GM21447 (cell line): ENCODE measurements at regions not wholly inside any gene's neighbourhood (a gene's known extent, or its start where the extent isn't known, plus 50 kb on each side); places are given as distances from the start of the nearest gene placed in this dataset.

Source experiments
- ATAC-seq: cut with Tn5 transposase; IDR thresholded peaks from one replicate; pipeline ENCODE4 v1.9.1; 2021; ENCODE audit not compliant: unreplicated experiment

- no peak for ATAC-seq
Measured at GRCh38 chr2:239639421-239640185, 238.8 kb upstream of the HDAC4 start.

GRCh38 chr2:239638376-239638775 is 237.6 kb upstream of the HDAC4 start:
- no peak for ATAC-seq

GRCh38 chr2:239636808-239637207 is 236.0 kb upstream of the HDAC4 start:
- no peak for ATAC-seq

GRCh38 chr2:239634769-239635168 is 233.9 kb upstream of the HDAC4 start:
- ATAC-seq = no peak

- no peak for ATAC-seq
Measured at GRCh38 chr2:239630618-239631286, 229.9 kb upstream of the HDAC4 start.

GRCh38 chr2:239629926-239630617 is 229.3 kb upstream of the HDAC4 start:
- ATAC-seq = no peak

GRCh38 chr2:239626961-239627592 is 226.3 kb upstream of the HDAC4 start:
- ATAC-seq = no peak

GRCh38 chr2:239625971-239626734 is 225.3 kb upstream of the HDAC4 start:
- ATAC-seq = no peak

GRCh38 chr2:239625156-239625845 is 224.5 kb upstream of the HDAC4 start:
- no peak for ATAC-seq

- no peak for ATAC-seq
Measured at GRCh38 chr2:239621611-239622010, 220.8 kb upstream of the HDAC4 start.

GRCh38 chr2:239619369-239619768 is 218.5 kb upstream of the HDAC4 start:
- no peak for ATAC-seq

- ATAC-seq = no peak
Measured at GRCh38 chr2:239616729-239617128, 215.9 kb upstream of the HDAC4 start.

GRCh38 chr2:239612133-239612532 is 211.3 kb upstream of the HDAC4 start:
- ATAC-seq = no peak

GRCh38 chr2:239611222-239611795 is 210.5 kb upstream of the HDAC4 start:
- ATAC-seq = no peak

- no peak for ATAC-seq
Measured at GRCh38 chr2:239610457-239611221, 209.8 kb upstream of the HDAC4 start.

GRCh38 chr2:239609607-239610310 is 208.9 kb upstream of the HDAC4 start:
- no peak for ATAC-seq

GRCh38 chr2:239609162-239609561 is 208.3 kb upstream of the HDAC4 start:
- no peak for ATAC-seq

- no peak for ATAC-seq
Measured at GRCh38 chr2:239608723-239609122, 207.9 kb upstream of the HDAC4 start.
